IMR-90 (cell line): ENCODE measurements at regions not wholly inside any gene's neighbourhood (a gene's known extent, or its start where the extent isn't known, plus 50 kb on each side); places are given as distances from the start of the nearest gene placed in this dataset.

Experiments used
- ATAC-seq: fragments of 200-7000 bp; cut with Tn5 transposase; 2 replicates; pipeline ENCODE4 v1.9.1; 2020; ENCODE audit warnings: low read depth, mild to moderate bottlenecking, moderate library complexity
- BruUV-seq: library from RNA; stranded (reverse); fragments of 400-500 nt; replicated peaks from 2 replicates; lab custom pipeline; 2021; lab: Mats Ljungman, UMichigan
- CTCF ChIA-PET: fragments of 300-600 bp; formaldehyde crosslinking; extraction: SDS; loops from one replicate; lab custom pipeline; 2021; ENCODE audit warnings: antibody characterized with exemption; lab: Yijun Ruan, JAX
- POLR2A ChIA-PET: fragments of 300-600 bp; sonication (Branson Sonifier 250); formaldehyde crosslinking; loops from one replicate; lab custom pipeline; 2022; ENCODE audit warnings: antibody characterized with exemption; ENCODE audit not compliant: unreplicated experiment; lab: Charles Lee
- DNase-seq: peaks from one replicate; pipeline ENCODE4 v3.0.0; 2013
- H2AFZ ChIP-seq: replicated peaks from 2 replicates; pipeline ENCODE3; 2013; ENCODE audit warnings: low read length, mild to moderate bottlenecking; ENCODE audit not compliant: poor library complexity
- H2AK5ac ChIP-seq: 2 replicates; pipeline ENCODE4 v1.6.1; 2013; ENCODE audit warnings: low read depth, low read length, inconsistent platforms
- H2AK9ac ChIP-seq: replicated peaks from 2 replicates; pipeline ENCODE3; 2013; ENCODE audit warnings: mild to moderate bottlenecking, low read depth, low read length, moderate library complexity; ENCODE audit not compliant: poor library complexity
- H2BK120ac ChIP-seq: 2 replicates; pipeline ENCODE4 v1.6.1; 2013; ENCODE audit warnings: low read depth, low read length, inconsistent platforms
- H2BK15ac ChIP-seq: 3 replicates; pipeline ENCODE4 v1.6.1; 2013; ENCODE audit warnings: low read depth, low read length, inconsistent platforms
- H2BK20ac ChIP-seq: 2 replicates; pipeline ENCODE4 v1.6.1; 2013; ENCODE audit warnings: low read depth, mild to moderate bottlenecking, inconsistent platforms, low read length, moderate library complexity
- H2BK5ac ChIP-seq: 2 replicates; pipeline ENCODE4 v1.6.1; 2013; ENCODE audit warnings: mild to moderate bottlenecking, low read depth, low read length, inconsistent platforms; ENCODE audit not compliant: poor library complexity, severe bottlenecking
- H3K14ac ChIP-seq: replicated peaks from 2 replicates; pipeline ENCODE4 v1.6.1; 2013; ENCODE audit warnings: low read depth, low read length, inconsistent platforms
- H3K18ac ChIP-seq: 2 replicates; pipeline ENCODE4 v1.6.1; 2013; ENCODE audit warnings: low read depth, low read length, control low read depth
- H3K23ac ChIP-seq: 2 replicates; pipeline ENCODE4 v1.6.1; 2013; ENCODE audit warnings: low read depth, low read length, inconsistent platforms
- H3K27ac ChIP-seq: 2 replicates; pipeline ENCODE4 v1.5.1; 2013; ENCODE audit warnings: mild to moderate bottlenecking, control low read depth, low read length; ENCODE audit not compliant: insufficient read depth
- H3K27me3 ChIP-seq: 2 replicates; pipeline ENCODE4 v1.6.1; 2013; ENCODE audit warnings: low read length; ENCODE audit not compliant: control insufficient read depth, insufficient read depth
- H3K36me3 ChIP-seq: 2 replicates; pipeline ENCODE4 v1.6.1; 2013; ENCODE audit warnings: low read length, mixed read lengths; ENCODE audit not compliant: control insufficient read depth, insufficient read depth
- H3K4ac ChIP-seq: 2 replicates; pipeline ENCODE4 v1.6.1; 2013; ENCODE audit warnings: low read depth, low read length, inconsistent platforms
- H3K4me1 ChIP-seq: 2 replicates; pipeline ENCODE4 v1.6.1; 2013; ENCODE audit warnings: low read length, mixed read lengths; ENCODE audit not compliant: control insufficient read depth, insufficient read depth
- H3K4me2 ChIP-seq: 2 replicates; pipeline ENCODE4 v1.6.1; 2013; ENCODE audit warnings: low read depth, mild to moderate bottlenecking, control low read depth, low read length, moderate library complexity
- H3K4me3 ChIP-seq: 2 replicates; pipeline ENCODE4 v1.5.1; 2013; ENCODE audit warnings: low read depth, mild to moderate bottlenecking, control low read depth, low read length, moderate library complexity; ENCODE audit not compliant: insufficient read depth
- H3K56ac ChIP-seq: 2 replicates; pipeline ENCODE4 v1.6.1; 2013; ENCODE audit warnings: low read length, inconsistent platforms; ENCODE audit not compliant: insufficient read depth; ENCODE audit errors: extremely low read depth
- H3K79me1 ChIP-seq, 2 experiments: 2 replicates each; pipeline ENCODE4 v1.6.1; 2013; ENCODE audit warnings: low read length in 2 of 2, inconsistent platforms in 1 of 2, low read depth in 1 of 2
- H3K9ac ChIP-seq: 2 replicates; pipeline ENCODE4 v1.6.1; 2013; ENCODE audit warnings: low read depth, low read length, control low read depth
- H3K9me1 ChIP-seq: 2 replicates; pipeline ENCODE4 v1.6.1; 2013; ENCODE audit warnings: low read length, inconsistent platforms; ENCODE audit not compliant: insufficient read depth
- H3K9me3 ChIP-seq: 2 replicates; pipeline ENCODE4 v1.6.1; 2013; ENCODE audit warnings: low read length; ENCODE audit not compliant: control insufficient read depth, insufficient read depth
- H4K20me1 ChIP-seq: 2 replicates; pipeline ENCODE4 v1.6.1; 2013; ENCODE audit warnings: low read length, inconsistent platforms; ENCODE audit not compliant: insufficient read depth
- H4K5ac ChIP-seq: 2 replicates; pipeline ENCODE4 v1.6.1; 2013; ENCODE audit warnings: mild to moderate bottlenecking, low read depth, low read length, control low read depth
- H4K8ac ChIP-seq, 2 experiments: 2 replicates each; pipeline ENCODE4 v1.6.1; 2013; ENCODE audit warnings: low read depth in 2 of 2, low read length in 2 of 2, control low read depth in 1 of 2, inconsistent platforms in 1 of 2
- H4K91ac ChIP-seq: 2 replicates; pipeline ENCODE4 v1.6.1; 2013; ENCODE audit warnings: low read depth, low read length, inconsistent platforms; ENCODE audit not compliant: insufficient read depth
- BHLHE40 ChIP-seq: fragments of 150-350 bp; IDR thresholded peaks from 2 replicates; pipeline ENCODE4 v1.6.1; 2016; ENCODE audit warnings: mild to moderate bottlenecking, low read depth, low read length
- CEBPB ChIP-seq: IDR thresholded peaks from 2 replicates; pipeline ENCODE4 v1.6.1; 2012; ENCODE audit warnings: low read depth, low read length, improper control_type of control experiment
- CHD1 ChIP-seq: IDR thresholded peaks from 2 replicates; pipeline ENCODE4 v1.6.1; 2012; ENCODE audit warnings: low read depth, low read length, improper control_type of control experiment
- CTCF ChIP-seq: conservative IDR thresholded peaks from 2 replicates; pipeline ENCODE4 v1.5.1; 2012; ENCODE audit warnings: mild to moderate bottlenecking, low read depth, low read length, improper control_type of control experiment
- ELK1 ChIP-seq: fragments of 150-350 bp; IDR thresholded peaks from 2 replicates; pipeline ENCODE4 v1.6.1; 2016; ENCODE audit warnings: low read depth, mild to moderate bottlenecking, low read length, moderate library complexity, borderline replicate concordance
- FOS ChIP-seq: fragments of 150-350 bp; IDR thresholded peaks from 2 replicates; pipeline ENCODE4 v1.6.1; 2016; ENCODE audit warnings: low read depth, low read length
- MAFK ChIP-seq: IDR thresholded peaks from 2 replicates; pipeline ENCODE4 v1.6.1; 2012; ENCODE audit warnings: low read depth, low read length, improper control_type of control experiment
- MAZ ChIP-seq: IDR thresholded peaks from 2 replicates; pipeline ENCODE4 v1.6.1; 2012; ENCODE audit warnings: low read depth, mild to moderate bottlenecking, low read length, improper control_type of control experiment, moderate library complexity, borderline replicate concordance
- MXI1 ChIP-seq: IDR thresholded peaks from 2 replicates; pipeline ENCODE4 v1.6.1; 2012; ENCODE audit warnings: low read depth, mild to moderate bottlenecking, low read length, moderate library complexity, borderline replicate concordance
- NFE2L2 ChIP-seq: fragments of 150-350 bp; IDR thresholded peaks from 2 replicates; pipeline ENCODE4 v1.6.1; 2016; ENCODE audit warnings: low read depth, mild to moderate bottlenecking, low read length
- POLR2A ChIP-seq: IDR thresholded peaks from 2 replicates; pipeline ENCODE4 v1.6.1; 2012; ENCODE audit warnings: mild to moderate bottlenecking, low read depth, low read length
- RAD21 ChIP-seq: IDR thresholded peaks from 2 replicates; pipeline ENCODE4 v1.6.1; 2012; ENCODE audit warnings: low read length, improper control_type of control experiment
- RCOR1 ChIP-seq: IDR thresholded peaks from 2 replicates; pipeline ENCODE4 v1.6.1; 2012; ENCODE audit warnings: mild to moderate bottlenecking, low read length, improper control_type of control experiment; ENCODE audit not compliant: insufficient replicate concordance
- RFX5 ChIP-seq: IDR thresholded peaks from 2 replicates; pipeline ENCODE4 v1.8.0; 2012; ENCODE audit warnings: low read depth, mild to moderate bottlenecking, low read length, moderate library complexity
- SMC3 ChIP-seq: fragments of 150-350 bp; IDR thresholded peaks from 2 replicates; pipeline ENCODE4 v1.6.1; 2016; ENCODE audit warnings: low read depth, mild to moderate bottlenecking, antibody characterized with exemption, low read length, moderate library complexity
- USF2 ChIP-seq: fragments of 150-350 bp; IDR thresholded peaks from 2 replicates; pipeline ENCODE4 v1.6.1; 2017; ENCODE audit warnings: mild to moderate bottlenecking, antibody characterized with exemption, low read length, low read depth
- WGBS, 2 experiments: methylation state at CpG; one replicate each; pipeline versions ENCODE4 v1.1.5 to v1.1.7; 2013; ENCODE audit warnings: missing lambda C conversion rate in 2 of 2; ENCODE audit not compliant: insufficient read length in 1 of 2; ENCODE audit errors: extremely low coverage in 2 of 2; 5-methylcytosine and 5-hydroxymethylcytosine counted together
- dilution Hi-C: fragments of 300-500 bp; cut with HindIII; formaldehyde crosslinking; loops from one replicate; pipeline ENCODE4 v1.14.3; 2018; ENCODE audit warnings: low sequenced_read_pairs; ENCODE audit not compliant: unreplicated experiment
- in situ Hi-C: fragments of 300-500 bp; cut with MboI; formaldehyde crosslinking; loops from 3 replicates; pipeline ENCODE4 v1.14.3; 2019; ENCODE audit warnings: low sequenced_read_pairs, inconsistent platforms, mixed read lengths
- intact Hi-C: fragments of 100-400 bp; cut with micrococcal nuclease; formaldehyde crosslinking; loops from 2 replicates; pipeline ENCODE4 v1.10.0; 2022

- no peak overlapping the region for H4K8ac ChIP-seq
- no peak for ATAC-seq
- H3K9me3 ChIP-seq = no peaks in the 10 kb centered on the region
- DNase-seq = no peak
- H3K4me1 ChIP-seq = no peaks in the 10 kb centered on the region
- intact Hi-C loops = no loop called here
- H3K9ac ChIP-seq = no peak overlapping the region
- H2BK5ac ChIP-seq = no peak overlapping the region
- H2AK5ac ChIP-seq = no peak overlapping the region
- ChIA-PET CTCF (no interaction called here), POLR2A (no interaction called here)
- WGBS, 2 experiments = 20% methylated on average over 2 of the region's 6 CpGs; no CpG with 5 or more reads in 1 of the 2 experiments
- no peaks in the 10 kb centered on the region for H3K9me1 ChIP-seq
- in situ Hi-C loops = no loop called here
- no peaks in the 10 kb centered on the region for H3K27me3 ChIP-seq
- no peak overlapping the region for H3K14ac ChIP-seq
- dilution Hi-C loops = no loop called here
- H3K4me2 ChIP-seq = no peak overlapping the region
- H4K5ac ChIP-seq = no peak overlapping the region
- H2BK15ac ChIP-seq = no peak overlapping the region
- no peak overlapping the region for H2BK120ac ChIP-seq
- TF ChIP-seq USF2 = no peak
- TF ChIP-seq CTCF = no peak
- TF ChIP-seq CHD1 = no peak
- TF ChIP-seq MAFK = no peak
- no peak for TF ChIP-seq RCOR1
- no peak for TF ChIP-seq FOS
- TF ChIP-seq MXI1 = no peak
- no peak for TF ChIP-seq BHLHE40
- no peak for TF ChIP-seq SMC3
- no peak for TF ChIP-seq MAZ
- no peak for TF ChIP-seq NFE2L2
- no peak for TF ChIP-seq ELK1
- TF ChIP-seq POLR2A = no peak
- TF ChIP-seq RAD21 = no peak
- TF ChIP-seq CEBPB = no peak
- TF ChIP-seq RFX5 = no peak
- H2BK20ac ChIP-seq = no peak overlapping the region
- no peak overlapping the region for H3K4ac ChIP-seq
- no peak overlapping the region for H3K27ac ChIP-seq
- H3K79me1 ChIP-seq = no peaks in the 10 kb centered on the region
- H3K4me3 ChIP-seq = no peak overlapping the region
- H2AK9ac ChIP-seq = no peak overlapping the region
- H3K36me3 ChIP-seq = no peaks in the 10 kb centered on the region
- no peak overlapping the region for H4K91ac ChIP-seq
- H3K23ac ChIP-seq = no peak overlapping the region
- no peak overlapping the region for H2AFZ ChIP-seq
- no peak overlapping the region for H3K18ac ChIP-seq
- no peaks in the 10 kb centered on the region for H4K20me1 ChIP-seq
- H3K56ac ChIP-seq = no peak overlapping the region
- BruUV-seq = no TSS peak
Measured at GRCh38 chr4:77510367-77510766, 95.3 kb upstream of the CXCL13 start.
